Mesenchymal stem cell (in vitro differentiated cells and primary cell): ENCODE measurements at regions not wholly inside any gene's neighbourhood (a gene's known extent, or its start where the extent isn't known, plus 50 kb on each side); places are given as distances from the start of the nearest gene placed in this dataset.

Experiments used
- DNase-seq: peaks from one replicate; pipeline ENCODE4 v3.0.0-alpha.2; 2013
- H2AFZ ChIP-seq: one replicate; pipeline ENCODE4 v1.6.1; 2013; ENCODE audit warnings: low read depth, mild to moderate bottlenecking, control low read depth, inconsistent platforms, low read length, moderate library complexity
- H2AK5ac ChIP-seq: 2 replicates; pipeline ENCODE4 v1.6.1; 2013; ENCODE audit warnings: low read length, moderate library complexity, mild to moderate bottlenecking, inconsistent platforms; ENCODE audit not compliant: severe bottlenecking
- H2BK120ac ChIP-seq: one replicate; pipeline ENCODE4 v1.6.1; 2013; ENCODE audit warnings: low read depth, mild to moderate bottlenecking, inconsistent platforms, low read length, moderate library complexity
- H2BK12ac ChIP-seq, 2 experiments: one replicate each; pipeline ENCODE4 v1.6.1; 2013; ENCODE audit warnings: inconsistent platforms in 2 of 2, low read length in 2 of 2, mild to moderate bottlenecking in 2 of 2, moderate library complexity in 2 of 2, control low read depth in 1 of 2
- H2BK15ac ChIP-seq: one replicate; pipeline ENCODE4 v1.6.1; 2013; ENCODE audit warnings: mild to moderate bottlenecking, low read depth, inconsistent platforms; ENCODE audit not compliant: poor library complexity, severe bottlenecking
- H2BK5ac ChIP-seq: 2 replicates; pipeline ENCODE4 v1.6.1; 2013; ENCODE audit warnings: low read depth, mild to moderate bottlenecking, low read length, control low read depth, inconsistent platforms; ENCODE audit not compliant: poor library complexity, severe bottlenecking
- H3K14ac ChIP-seq, 2 experiments: one replicate each; pipeline ENCODE4 v1.6.1; 2013; ENCODE audit warnings: inconsistent platforms in 2 of 2, low read length in 2 of 2, control low read depth in 1 of 2, mild to moderate bottlenecking in 1 of 2, moderate library complexity in 1 of 2
- H3K18ac ChIP-seq, 2 experiments: one replicate each; pipeline ENCODE4 v1.6.1; 2013; ENCODE audit warnings: inconsistent platforms in 2 of 2, low read length in 2 of 2, control low read depth in 1 of 2, low read depth in 1 of 2, mild to moderate bottlenecking in 1 of 2
- H3K23ac ChIP-seq, 2 experiments: one replicate each; pipeline ENCODE4 v1.6.1; 2013; ENCODE audit warnings: inconsistent platforms in 2 of 2, low read length in 2 of 2, mild to moderate bottlenecking in 2 of 2, moderate library complexity in 2 of 2, control low read depth in 1 of 2
- H3K27ac ChIP-seq: 2 replicates; pipeline ENCODE4 v1.5.1; 2013; ENCODE audit warnings: mild to moderate bottlenecking, moderate library complexity, low read length, control low read depth, inconsistent platforms; ENCODE audit not compliant: poor library complexity, severe bottlenecking
- H3K27me3 ChIP-seq, 2 experiments: 2 replicates each; pipeline versions ENCODE4 v1.6.1 to v1.7.0; 2013; ENCODE audit warnings: low read length in 2 of 2, mild to moderate bottlenecking in 2 of 2, moderate library complexity in 2 of 2, control low read depth in 1 of 2, inconsistent platforms in 1 of 2; ENCODE audit not compliant: control insufficient read depth in 1 of 2, insufficient read depth in 1 of 2
- H3K36me3 ChIP-seq, 2 experiments: 2 replicates each; pipeline versions ENCODE4 v1.6.1 to v1.7.0; 2013; ENCODE audit warnings: low read length in 2 of 2, control low read depth in 1 of 2, inconsistent platforms in 1 of 2, low read depth in 1 of 2, mild to moderate bottlenecking in 1 of 2; ENCODE audit not compliant: insufficient read depth in 2 of 2, control insufficient read depth in 1 of 2
- H3K4ac ChIP-seq, 2 experiments: one replicate each; pipeline ENCODE4 v1.6.1; 2013; ENCODE audit warnings: inconsistent platforms in 2 of 2, low read length in 2 of 2, mild to moderate bottlenecking in 2 of 2, moderate library complexity in 2 of 2, control low read depth in 1 of 2, low read depth in 1 of 2
- H3K4me1 ChIP-seq: 2 replicates; pipeline ENCODE4 v1.6.1; 2013; ENCODE audit warnings: low read depth, low read length, control low read depth; ENCODE audit not compliant: control insufficient read depth, insufficient read depth
- H3K4me2 ChIP-seq: 2 replicates; pipeline ENCODE4 v1.6.1; 2013; ENCODE audit warnings: low read length, mild to moderate bottlenecking, inconsistent platforms; ENCODE audit not compliant: poor library complexity, severe bottlenecking
- H3K4me3 ChIP-seq, 2 experiments: 2 replicates each; pipeline versions ENCODE4 v1.5.1 to v1.7.0; 2013; ENCODE audit warnings: low read length in 2 of 2, mild to moderate bottlenecking in 2 of 2, control low read depth in 1 of 2, low read depth in 1 of 2; ENCODE audit not compliant: insufficient read depth in 1 of 2
- H3K79me1 ChIP-seq: replicated peaks from 2 replicates; pipeline ENCODE4 v1.6.1; 2013; ENCODE audit warnings: mild to moderate bottlenecking, control low read depth, low read length, inconsistent platforms; ENCODE audit not compliant: poor library complexity, severe bottlenecking
- H3K9ac ChIP-seq: 2 replicates; pipeline ENCODE4 v1.7.0; 2013; ENCODE audit warnings: mild to moderate bottlenecking, low read length, moderate library complexity
- H3K9me3 ChIP-seq: 2 replicates; pipeline ENCODE4 v1.7.0; 2013; ENCODE audit warnings: mild to moderate bottlenecking, low read length; ENCODE audit not compliant: control insufficient read depth
- H4K8ac ChIP-seq: one replicate; pipeline ENCODE4 v1.6.1; 2013; ENCODE audit warnings: inconsistent platforms, mild to moderate bottlenecking, low read length, moderate library complexity
- H4K91ac ChIP-seq: one replicate; pipeline ENCODE4 v1.6.1; 2013; ENCODE audit warnings: mild to moderate bottlenecking, low read length, inconsistent platforms
- WGBS: methylation state at CpG from one replicate; pipeline ENCODE4 v1.1.7; 2013; ENCODE audit warnings: mixed read lengths; 5-methylcytosine and 5-hydroxymethylcytosine counted together

DNA sequence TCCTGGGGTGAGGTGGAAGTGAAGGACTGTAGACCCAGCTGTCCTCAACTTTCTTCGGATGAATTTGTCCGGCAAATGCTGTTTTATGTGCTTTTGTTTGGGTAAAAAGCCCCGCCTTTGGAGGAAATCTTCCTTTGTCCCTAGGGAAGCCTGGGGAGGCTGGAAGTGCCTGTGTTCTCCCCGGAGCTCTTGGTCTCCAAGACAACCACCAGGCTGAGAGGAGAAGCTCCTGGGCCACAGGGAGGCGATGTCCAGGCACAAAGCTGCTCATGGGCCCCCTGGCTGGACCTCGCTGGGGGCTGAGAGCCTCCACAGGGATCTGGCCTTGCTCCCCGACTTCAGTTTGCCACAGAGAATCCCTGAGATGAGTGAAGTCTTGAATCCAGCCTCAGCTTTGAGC, 293.1 kb upstream of the N4BP1 start:
- Histone ChIP-seq H3K4me2 (no peak overlapping the region), H3K4me3 (no peak overlapping the region), H3K27me3 (peaks cover 0 to 34% of the 10 kb centered on the region in 2 experiments), H3K79me1 (no peaks in the 10 kb centered on the region), H4K8ac (no peak overlapping the region), H2BK5ac (no peak overlapping the region), H3K4ac (no peak overlapping the region), H2AK5ac (no peak overlapping the region), H3K23ac (no peak overlapping the region), H3K9me3 (no peaks in the 10 kb centered on the region), H4K91ac (no peak overlapping the region), H3K27ac (no peak overlapping the region), H3K4me1 (no peaks in the 10 kb centered on the region), H3K36me3 (no peaks in the 10 kb centered on the region), H3K9ac (no peak overlapping the region), H2BK120ac (no peak overlapping the region), H3K14ac (no peak overlapping the region), H3K18ac (no peak overlapping the region), H2BK12ac (no peak overlapping the region), H2BK15ac (no peak overlapping the region), H2AFZ (no peak overlapping the region)
- no peak for DNase-seq
- WGBS = 60% methylated on average over 7 of the region's 7 CpGs

- H3K79me1 ChIP-seq = no peaks in the 10 kb centered on the region
- WGBS = 67% methylated on average over 9 of the region's 9 CpGs
- H4K8ac ChIP-seq = no peak overlapping the region
- no peak overlapping the region for H2AK5ac ChIP-seq
- H3K4me2 ChIP-seq = no peak overlapping the region
- no peak overlapping the region for H3K18ac ChIP-seq
- H4K91ac ChIP-seq = no peak overlapping the region
- peaks cover 0 to 34% of the 10 kb centered on the region in 2 experiments for H3K27me3 ChIP-seq
- no peak overlapping the region for H3K27ac ChIP-seq
- H3K4me3 ChIP-seq = no peak overlapping the region
- H2BK5ac ChIP-seq = no peak overlapping the region
- no peaks in the 10 kb centered on the region for H3K36me3 ChIP-seq
- H2AFZ ChIP-seq = no peak overlapping the region
- no peak overlapping the region for H3K9ac ChIP-seq
- H3K9me3 ChIP-seq = no peaks in the 10 kb centered on the region
- no peak overlapping the region for H2BK12ac ChIP-seq
- H3K4ac ChIP-seq = no peak overlapping the region
- DNase-seq = no peak
- H2BK120ac ChIP-seq = no peak overlapping the region
- H2BK15ac ChIP-seq = no peak overlapping the region
- H3K14ac ChIP-seq = no peak overlapping the region
- no peaks in the 10 kb centered on the region for H3K4me1 ChIP-seq
- H3K23ac ChIP-seq = no peak overlapping the region
Observed at GRCh38 chr16:48901712-48902374, 291.9 kb upstream of the N4BP1 start.

GRCh38 chr16:48899500-48899899, 289.5 kb upstream of the N4BP1 start:
- peaks cover 0 to 25% of the 10 kb centered on the region in 2 experiments for H3K27me3 ChIP-seq

DNA sequence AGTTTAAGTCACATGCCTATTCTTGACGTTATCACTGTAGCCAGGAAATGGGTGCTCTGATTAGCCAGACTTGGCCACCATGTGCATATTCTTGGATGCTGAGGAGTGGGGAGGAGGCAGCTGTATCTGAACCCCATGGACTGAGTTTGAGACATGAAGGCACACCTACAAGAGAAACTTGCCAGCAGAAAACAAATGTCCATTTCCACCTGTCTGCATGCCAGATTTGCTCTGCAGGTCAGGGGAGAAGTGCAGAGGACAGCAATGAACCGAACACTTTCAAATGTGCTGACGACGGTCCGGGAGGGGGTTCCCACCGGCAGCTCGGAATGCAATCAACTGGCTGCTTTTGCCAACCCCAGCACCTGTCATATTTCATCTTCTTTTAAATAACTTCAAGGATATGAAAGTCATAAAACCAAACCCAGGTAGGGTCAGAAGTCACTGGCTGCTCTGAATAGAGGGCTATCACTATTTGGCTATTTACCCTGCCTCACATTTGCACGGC, 287.8 kb upstream of the N4BP1 start:
- Histone ChIP-seq H3K27me3 (peaks cover 0 to 19% of the 10 kb centered on the region in 2 experiments), H2BK120ac (no peak overlapping the region), H3K9me3 (no peaks in the 10 kb centered on the region), H2BK12ac (no peak overlapping the region), H3K4me1 (no peaks in the 10 kb centered on the region), H2AFZ (no peak overlapping the region), H2BK15ac (no peak overlapping the region), H3K4ac (no peak overlapping the region), H3K79me1 (no peaks in the 10 kb centered on the region), H3K14ac (no peak overlapping the region), H3K36me3 (no peaks in the 10 kb centered on the region), H4K91ac (no peak overlapping the region), H2BK5ac (no peak overlapping the region), H3K4me2 (no peak overlapping the region), H4K8ac (no peak overlapping the region), H3K27ac (no peak overlapping the region), H3K18ac (no peak overlapping the region), H3K23ac (no peak overlapping the region), H2AK5ac (no peak overlapping the region), H3K4me3 (no peak overlapping the region), H3K9ac (no peak overlapping the region)
- no peak for DNase-seq
- 80% methylated on average over 8 of the region's 8 CpGs for WGBS

More at GRCh38 chr16:48899500-48899899, 289.5 kb upstream of the N4BP1 start:
- H3K27ac ChIP-seq = no peak overlapping the region
- no peak overlapping the region for H4K8ac ChIP-seq
- no peak overlapping the region for H2BK120ac ChIP-seq
- H4K91ac ChIP-seq = no peak overlapping the region
- no peak overlapping the region for H3K4me3 ChIP-seq
- H3K4me1 ChIP-seq = no peaks in the 10 kb centered on the region
- H3K14ac ChIP-seq = no peak overlapping the region
- no peak overlapping the region for H3K4me2 ChIP-seq
- WGBS = 38% methylated on average over 1 of the region's 1 CpG
- H2AFZ ChIP-seq = no peak overlapping the region
- no peak overlapping the region for H2AK5ac ChIP-seq
- H3K36me3 ChIP-seq = no peaks in the 10 kb centered on the region
- H3K23ac ChIP-seq = no peak overlapping the region
- H2BK12ac ChIP-seq = no peak overlapping the region
- H3K9me3 ChIP-seq = no peaks in the 10 kb centered on the region
- H2BK15ac ChIP-seq = no peak overlapping the region
- H3K18ac ChIP-seq = no peak overlapping the region
- H3K4ac ChIP-seq = no peak overlapping the region
- no peak overlapping the region for H3K9ac ChIP-seq
- H3K79me1 ChIP-seq = no peaks in the 10 kb centered on the region
- no peak overlapping the region for H2BK5ac ChIP-seq
- DNase-seq = no peak
